ENCODE measurements at regions not wholly inside any gene's neighbourhood (a gene's known extent, or its start where the extent isn't known, plus 50 kb on each side); places are given as distances from the start of the nearest gene placed in this dataset.
"Not testable (repeated sequence)": the region's sequence is repeated elsewhere in the genome, so short reads cannot be mapped to it uniquely, and the experiment has no call there.

DNA sequence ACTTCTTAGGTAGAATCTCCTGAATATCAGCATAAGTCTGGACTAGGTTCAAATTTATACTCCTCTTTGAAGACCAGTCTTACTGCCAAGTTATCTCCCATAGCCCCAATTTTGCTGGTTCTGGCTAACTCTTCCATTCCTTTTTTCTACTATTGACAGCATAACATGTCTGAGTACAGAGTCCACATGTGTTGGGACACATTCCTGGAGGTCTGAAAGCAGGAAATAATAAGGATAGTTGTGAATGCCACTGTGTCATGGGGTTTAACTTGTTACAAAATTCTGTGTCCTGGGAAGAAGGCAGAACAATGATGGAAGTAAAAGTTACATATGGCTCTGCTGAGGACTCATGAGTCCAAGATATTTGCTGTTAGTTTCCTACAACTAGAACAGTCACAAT is 57.4 kb upstream of the ZBTB20 start:
- Histone ChIP-seq H3K27me3 (ENCODE audit: control insufficient read depth in 2 of 2, insufficient read depth in 2 of 2, low read length in 2 of 2) (no peaks in the 10 kb centered on the region), H3K4me1 (ENCODE audit: control insufficient read depth in 2 of 2, insufficient read depth in 2 of 2, low read length in 2 of 2) (no peaks in the 10 kb centered on the region), H3K9ac (ENCODE audit: low read depth in 1 of 2, low read length in 2 of 2) (no peak overlapping the region), H3K9me3 (ENCODE audit: control insufficient read depth in 2 of 2, low read length in 2 of 2) (no peaks in the 10 kb centered on the region), H3K27ac (ENCODE audit: low read depth in 2 of 2, low read length in 2 of 2) (no peak overlapping the region), H3K4me3 (ENCODE audit: low read length in 2 of 2) (no peak overlapping the region), H3K36me3 (ENCODE audit: control insufficient read depth in 2 of 2, insufficient read depth in 2 of 2, low read length in 2 of 2) (no peaks in the 10 kb centered on the region)

DNA sequence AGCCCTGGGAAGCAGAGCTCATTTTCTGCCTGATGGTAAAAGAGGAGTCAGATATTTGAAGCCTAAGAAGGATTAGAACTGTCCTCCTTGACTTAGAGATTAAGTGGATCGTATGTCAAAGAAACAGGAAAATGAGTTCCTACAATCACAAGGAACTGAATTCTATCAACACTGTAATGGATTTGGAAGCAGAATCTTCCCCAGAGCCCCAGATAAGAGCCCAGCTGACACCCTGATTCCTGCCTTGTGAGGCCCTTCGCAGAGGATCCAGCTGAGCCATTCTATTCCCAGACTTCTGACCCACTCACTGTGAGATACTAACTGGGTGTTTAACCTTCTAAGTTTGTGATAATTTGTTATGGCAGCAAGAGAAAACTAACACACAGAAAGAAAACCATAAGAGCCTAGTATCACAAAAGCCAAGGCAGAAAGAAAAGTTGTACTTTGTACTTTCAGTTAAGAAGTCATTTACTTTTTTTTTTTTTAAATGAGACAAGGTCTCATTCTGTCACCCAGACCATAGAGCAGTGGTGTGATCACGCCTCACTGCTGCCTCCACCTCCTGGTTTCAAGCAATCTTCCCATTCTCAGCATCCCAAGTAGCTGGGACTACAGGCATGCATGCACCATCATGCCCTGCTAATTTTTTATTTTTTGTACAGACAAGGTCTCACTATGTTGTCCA is 61.1 kb upstream of the ZBTB20 start:
- Histone ChIP-seq H3K4me1 (ENCODE audit: control insufficient read depth in 2 of 2, insufficient read depth in 2 of 2, low read length in 2 of 2) (no peaks in the 10 kb centered on the region), H3K27ac (ENCODE audit: low read depth in 2 of 2, low read length in 2 of 2) (no peak overlapping the region), H3K27me3 (ENCODE audit: control insufficient read depth in 2 of 2, insufficient read depth in 2 of 2, low read length in 2 of 2) (no peaks in the 10 kb centered on the region), H3K36me3 (ENCODE audit: control insufficient read depth in 2 of 2, insufficient read depth in 2 of 2, low read length in 2 of 2) (no peaks in the 10 kb centered on the region), H3K4me3 (ENCODE audit: low read length in 2 of 2) (no peak overlapping the region), H3K9ac (ENCODE audit: low read depth in 1 of 2, low read length in 2 of 2) (no peak overlapping the region), H3K9me3 (ENCODE audit: control insufficient read depth in 2 of 2, low read length in 2 of 2) (no peaks in the 10 kb centered on the region)

DNA sequence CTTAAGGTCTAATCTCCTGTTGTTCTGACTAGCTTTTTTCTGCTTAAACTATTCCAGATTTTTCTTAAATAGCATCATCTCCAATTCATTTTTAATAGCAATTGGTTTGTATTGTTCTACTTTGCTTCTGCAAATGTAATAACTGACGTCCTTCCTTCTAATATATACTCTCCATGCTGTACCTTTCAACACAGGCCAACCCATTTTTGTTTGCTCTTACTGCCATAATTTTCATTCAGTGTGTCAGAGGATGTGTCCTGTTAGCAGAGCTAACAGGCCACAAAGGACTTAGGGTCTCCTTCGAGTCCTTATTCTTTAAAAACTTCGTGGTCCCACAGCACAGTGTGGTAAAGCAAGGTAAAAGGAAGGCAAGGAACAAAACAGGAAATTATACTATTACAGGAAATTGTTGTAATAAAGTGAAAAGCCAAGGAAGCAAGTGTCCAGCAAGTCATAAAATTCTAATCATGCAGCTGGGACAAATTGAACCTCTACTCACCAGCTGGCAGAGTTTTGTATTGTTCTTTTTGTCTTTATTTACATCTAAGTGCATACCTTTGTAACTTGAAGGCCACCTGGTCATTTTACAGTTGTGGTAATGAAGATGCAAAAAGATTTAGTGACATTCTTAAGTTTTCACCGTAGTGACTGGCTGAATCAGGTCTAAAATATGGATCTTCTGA is 64.9 kb upstream of the ZBTB20 start:
- peak overlapping the region in 1 of 2 donors; percentile 17 for H3K27ac ChIP-seq (ENCODE audit: low read depth in 2 of 2, low read length in 2 of 2)
- H3K4me1 ChIP-seq (ENCODE audit: control insufficient read depth in 2 of 2, insufficient read depth in 2 of 2, low read length in 2 of 2): no peaks in the 10 kb centered on the region
- H3K9me3 ChIP-seq (ENCODE audit: control insufficient read depth in 2 of 2, low read length in 2 of 2): no peaks in the 10 kb centered on the region
- no peaks in the 10 kb centered on the region for H3K36me3 ChIP-seq (ENCODE audit: control insufficient read depth in 2 of 2, insufficient read depth in 2 of 2, low read length in 2 of 2)
- H3K27me3 ChIP-seq (ENCODE audit: control insufficient read depth in 2 of 2, insufficient read depth in 2 of 2, low read length in 2 of 2): no peaks in the 10 kb centered on the region
- no peak overlapping the region for H3K4me3 ChIP-seq (ENCODE audit: low read length in 2 of 2)
- no peak overlapping the region for H3K9ac ChIP-seq (ENCODE audit: low read depth in 1 of 2, low read length in 2 of 2)

DNA sequence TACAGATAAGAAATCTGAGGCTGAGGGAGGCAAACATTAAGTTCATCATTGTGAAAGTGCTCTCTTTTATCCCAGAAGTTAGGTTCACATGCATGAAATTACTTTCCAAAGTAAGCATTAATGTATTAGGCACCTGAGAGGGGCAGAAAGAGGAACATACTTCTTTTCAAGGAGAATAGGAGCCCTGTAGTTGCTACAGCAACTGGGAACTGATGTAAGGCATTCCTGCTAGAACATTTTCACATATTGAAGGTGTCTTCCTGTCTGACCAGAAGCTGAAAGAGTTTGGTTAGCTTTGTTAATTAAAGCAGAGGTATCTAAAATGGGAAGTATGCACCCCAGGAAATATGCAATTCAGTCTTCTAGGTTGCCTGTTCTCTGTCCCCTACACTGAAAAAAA is 65.5 kb upstream of the ZBTB20 start:
- no peaks in the 10 kb centered on the region for H3K36me3 ChIP-seq (ENCODE audit: control insufficient read depth in 2 of 2, insufficient read depth in 2 of 2, low read length in 2 of 2)
- no peak overlapping the region for H3K4me3 ChIP-seq (ENCODE audit: low read length in 2 of 2)
- H3K4me1 ChIP-seq (ENCODE audit: control insufficient read depth in 2 of 2, insufficient read depth in 2 of 2, low read length in 2 of 2): peaks cover under 1 to 3% of the 10 kb centered on the region in 2 donors
- H3K27me3 ChIP-seq (ENCODE audit: control insufficient read depth in 2 of 2, insufficient read depth in 2 of 2, low read length in 2 of 2): no peaks in the 10 kb centered on the region
- peak overlapping the region in 1 of 2 donors; percentile 17 for H3K27ac ChIP-seq (ENCODE audit: low read depth in 2 of 2, low read length in 2 of 2)
- H3K9me3 ChIP-seq (ENCODE audit: control insufficient read depth in 2 of 2, low read length in 2 of 2): no peaks in the 10 kb centered on the region
- no peak overlapping the region for H3K9ac ChIP-seq (ENCODE audit: low read depth in 1 of 2, low read length in 2 of 2)

DNA sequence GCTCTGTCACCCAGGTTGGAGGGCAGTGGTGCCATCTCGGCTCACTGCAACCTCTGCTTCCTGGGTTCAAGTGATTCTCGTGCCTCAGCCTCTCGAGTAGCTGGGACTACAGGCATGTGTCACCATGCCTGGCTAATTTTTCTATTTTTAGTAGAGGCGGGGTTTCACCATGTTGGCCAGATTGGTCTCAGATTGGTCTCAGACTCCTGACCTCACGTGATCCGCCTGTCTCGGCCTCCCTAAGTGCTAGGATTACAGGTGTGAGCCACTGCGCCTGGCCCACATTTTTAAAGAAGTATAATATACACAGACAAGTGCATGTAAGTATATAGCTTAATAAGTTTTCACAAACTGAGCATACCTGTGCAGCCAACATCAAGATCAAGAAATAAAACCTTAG is 66.0 kb upstream of the ZBTB20 start:
- not testable (repeated sequence) for H3K4me1 ChIP-seq (ENCODE audit: control insufficient read depth in 2 of 2, insufficient read depth in 2 of 2, low read length in 2 of 2); H3K27me3 ChIP-seq (ENCODE audit: control insufficient read depth in 2 of 2, insufficient read depth in 2 of 2, low read length in 2 of 2); H3K27ac ChIP-seq (ENCODE audit: low read depth in 2 of 2, low read length in 2 of 2); H3K36me3 ChIP-seq (ENCODE audit: control insufficient read depth in 2 of 2, insufficient read depth in 2 of 2, low read length in 2 of 2); H3K9ac ChIP-seq (ENCODE audit: low read depth in 1 of 2, low read length in 2 of 2); H3K4me3 ChIP-seq (ENCODE audit: low read length in 2 of 2); H3K9me3 ChIP-seq (ENCODE audit: control insufficient read depth in 2 of 2, low read length in 2 of 2)

DNA sequence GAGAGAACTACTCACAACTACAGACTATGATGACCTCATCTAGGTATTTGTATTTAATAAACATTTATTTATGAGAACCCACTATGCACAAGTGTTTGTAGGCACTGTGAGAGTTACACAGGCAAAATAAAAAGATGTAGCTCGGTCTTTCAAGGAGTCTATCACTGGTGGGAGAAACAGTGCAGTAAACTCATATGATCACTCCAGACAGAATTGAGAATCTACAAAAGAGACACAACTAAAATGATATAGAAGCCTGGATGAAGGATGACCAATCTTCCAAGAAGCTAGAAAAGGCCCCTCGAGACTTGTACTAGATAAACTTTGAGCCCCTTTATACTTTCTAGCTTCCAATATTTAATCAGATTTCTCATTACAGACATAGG is 70.2 kb upstream of the ZBTB20 start:
- Histone ChIP-seq H3K4me3 (ENCODE audit: low read length in 2 of 2) (no peak overlapping the region), H3K36me3 (ENCODE audit: control insufficient read depth in 2 of 2, insufficient read depth in 2 of 2, low read length in 2 of 2) (no peaks in the 10 kb centered on the region), H3K4me1 (ENCODE audit: control insufficient read depth in 2 of 2, insufficient read depth in 2 of 2, low read length in 2 of 2) (peaks cover 3 to 10% of the 10 kb centered on the region in 2 donors), H3K27ac (ENCODE audit: low read depth in 2 of 2, low read length in 2 of 2) (no peak overlapping the region), H3K27me3 (ENCODE audit: control insufficient read depth in 2 of 2, insufficient read depth in 2 of 2, low read length in 2 of 2) (no peaks in the 10 kb centered on the region), H3K9me3 (ENCODE audit: control insufficient read depth in 2 of 2, low read length in 2 of 2) (no peaks in the 10 kb centered on the region), H3K9ac (ENCODE audit: low read depth in 1 of 2, low read length in 2 of 2) (no peak overlapping the region)

DNA sequence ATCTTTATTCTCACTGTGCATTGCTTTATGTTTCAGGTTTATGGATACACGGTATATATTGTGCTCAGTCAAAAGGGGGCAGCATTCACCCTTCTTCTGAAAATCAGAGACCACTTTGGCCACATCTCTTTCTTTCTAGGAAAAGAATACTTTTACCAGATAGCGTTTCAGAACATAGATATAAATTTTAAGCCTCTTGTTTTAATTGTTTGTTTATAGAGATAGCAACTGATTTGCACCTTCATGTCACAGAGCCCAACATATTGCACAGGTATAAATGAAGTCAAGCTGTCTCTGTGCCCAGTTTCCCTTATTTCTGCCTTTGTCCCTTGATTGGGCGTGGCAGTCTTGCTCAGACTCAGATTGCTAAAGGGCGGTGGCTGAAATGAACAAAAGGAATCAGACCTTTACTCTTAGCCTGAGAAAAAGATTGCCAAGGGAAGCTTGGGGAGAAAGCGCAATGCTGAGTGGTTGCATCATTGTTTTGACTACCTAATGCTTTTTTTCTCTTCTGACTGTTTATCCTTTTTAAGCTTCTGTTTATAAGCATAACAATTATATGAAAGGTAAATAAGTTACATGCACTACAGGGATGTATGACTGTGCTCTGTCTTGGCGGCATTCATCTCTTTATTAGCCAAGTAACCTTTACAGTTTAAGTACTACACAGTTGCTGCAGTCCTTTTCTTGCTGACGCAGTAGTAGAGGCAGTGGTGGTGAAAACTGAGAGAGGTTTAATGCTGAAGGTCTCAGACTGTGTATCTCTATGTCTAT is 70.8 kb upstream of the ZBTB20 start:
- no peaks in the 10 kb centered on the region for H3K9me3 ChIP-seq (ENCODE audit: control insufficient read depth in 2 of 2, low read length in 2 of 2)
- H3K4me3 ChIP-seq (ENCODE audit: low read length in 2 of 2): no peak overlapping the region
- H3K27ac ChIP-seq (ENCODE audit: low read depth in 2 of 2, low read length in 2 of 2): no peak overlapping the region
- peaks cover 3 to 10% of the 10 kb centered on the region in 2 donors for H3K4me1 ChIP-seq (ENCODE audit: control insufficient read depth in 2 of 2, insufficient read depth in 2 of 2, low read length in 2 of 2)
- H3K9ac ChIP-seq (ENCODE audit: low read depth in 1 of 2, low read length in 2 of 2): no peak overlapping the region
- no peaks in the 10 kb centered on the region for H3K36me3 ChIP-seq (ENCODE audit: control insufficient read depth in 2 of 2, insufficient read depth in 2 of 2, low read length in 2 of 2)
- H3K27me3 ChIP-seq (ENCODE audit: control insufficient read depth in 2 of 2, insufficient read depth in 2 of 2, low read length in 2 of 2): no peaks in the 10 kb centered on the region

DNA sequence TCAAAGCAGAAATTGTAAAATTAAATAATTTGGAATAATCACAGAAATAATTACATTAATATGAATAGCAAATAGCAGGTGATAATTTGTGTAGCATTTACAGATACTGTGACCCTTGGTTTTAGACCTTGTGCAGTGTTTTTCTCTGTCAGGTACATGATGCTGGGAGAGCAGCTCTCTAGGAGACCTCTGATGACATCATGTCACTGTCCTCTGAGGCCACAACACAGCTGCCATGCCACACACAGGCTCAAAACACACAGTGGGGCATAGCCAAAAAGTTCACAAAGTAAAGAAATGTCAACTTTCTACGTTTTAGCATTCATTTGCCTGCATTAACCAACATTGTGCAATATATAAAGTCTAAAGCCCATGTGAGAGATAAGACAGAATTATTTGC is 71.8 kb upstream of the ZBTB20 start:
- H3K27ac ChIP-seq (ENCODE audit: low read depth in 2 of 2, low read length in 2 of 2): no peak overlapping the region
- no peaks in the 10 kb centered on the region for H3K27me3 ChIP-seq (ENCODE audit: control insufficient read depth in 2 of 2, insufficient read depth in 2 of 2, low read length in 2 of 2)
- H3K36me3 ChIP-seq (ENCODE audit: control insufficient read depth in 2 of 2, insufficient read depth in 2 of 2, low read length in 2 of 2): no peaks in the 10 kb centered on the region
- peaks cover 3 to 10% of the 10 kb centered on the region in 2 donors for H3K4me1 ChIP-seq (ENCODE audit: control insufficient read depth in 2 of 2, insufficient read depth in 2 of 2, low read length in 2 of 2)
- H3K9ac ChIP-seq (ENCODE audit: low read depth in 1 of 2, low read length in 2 of 2): no peak overlapping the region
- no peak overlapping the region for H3K4me3 ChIP-seq (ENCODE audit: low read length in 2 of 2)
- H3K9me3 ChIP-seq (ENCODE audit: control insufficient read depth in 2 of 2, low read length in 2 of 2): no peaks in the 10 kb centered on the region

DNA sequence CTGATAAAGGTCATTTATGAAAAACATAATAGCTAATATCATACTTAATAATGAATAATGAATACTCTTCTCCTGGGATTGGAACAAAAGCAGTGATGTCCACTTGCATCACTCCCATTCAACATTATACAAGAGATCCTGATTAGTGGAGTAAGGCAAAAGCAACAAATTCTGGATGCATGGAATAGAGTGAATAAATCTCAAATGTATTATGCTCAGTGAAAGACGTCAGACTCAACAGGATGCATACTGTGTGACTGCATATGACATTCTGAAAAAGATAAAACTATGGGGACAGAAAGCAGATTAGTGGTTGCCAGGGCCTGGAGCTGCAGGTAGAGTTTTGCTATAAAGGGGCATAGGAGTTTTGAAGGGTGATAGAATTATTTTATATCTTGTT is 77.6 kb upstream of the ZBTB20 start:
- Histone ChIP-seq H3K4me1 (ENCODE audit: control insufficient read depth in 2 of 2, insufficient read depth in 2 of 2, low read length in 2 of 2) (no peaks in the 10 kb centered on the region), H3K27ac (ENCODE audit: low read depth in 2 of 2, low read length in 2 of 2) (no peak overlapping the region), H3K4me3 (ENCODE audit: low read length in 2 of 2) (no peak overlapping the region), H3K36me3 (ENCODE audit: control insufficient read depth in 2 of 2, insufficient read depth in 2 of 2, low read length in 2 of 2) (no peaks in the 10 kb centered on the region), H3K9me3 (ENCODE audit: control insufficient read depth in 2 of 2, low read length in 2 of 2) (no peaks in the 10 kb centered on the region), H3K27me3 (ENCODE audit: control insufficient read depth in 2 of 2, insufficient read depth in 2 of 2, low read length in 2 of 2) (no peaks in the 10 kb centered on the region), H3K9ac (ENCODE audit: low read depth in 1 of 2, low read length in 2 of 2) (no peak overlapping the region)

DNA sequence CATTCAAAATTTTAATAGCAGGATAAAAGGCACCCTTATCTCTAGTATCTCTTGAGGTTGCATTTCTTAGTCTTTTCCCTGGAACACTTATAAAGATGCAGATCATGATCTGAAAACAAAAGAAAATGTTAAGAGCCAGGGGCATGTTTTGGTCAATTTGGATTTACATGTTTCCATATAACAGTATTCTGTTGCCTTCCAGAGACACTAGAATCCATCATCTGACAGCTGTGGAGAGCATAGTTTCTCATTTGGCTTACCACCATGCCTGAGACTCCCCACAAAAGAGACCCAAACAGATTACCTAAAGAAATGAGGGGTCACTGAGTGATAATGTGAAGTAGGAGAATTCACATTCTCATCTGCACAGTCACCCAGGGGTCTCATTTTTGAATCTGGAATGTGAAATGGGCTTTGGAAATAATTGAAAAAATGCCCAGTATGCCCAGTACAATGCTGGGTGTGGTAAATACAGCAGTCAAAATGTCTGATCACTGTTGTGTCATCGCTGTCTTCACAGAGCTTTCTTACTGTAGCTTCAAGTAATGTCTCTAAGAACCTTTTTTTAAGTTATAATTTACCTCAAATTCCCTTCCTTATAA is 79.9 kb upstream of the ZBTB20 start:
- Histone ChIP-seq H3K4me1 (ENCODE audit: control insufficient read depth in 2 of 2, insufficient read depth in 2 of 2, low read length in 2 of 2) (no peaks in the 10 kb centered on the region), H3K27ac (ENCODE audit: low read depth in 2 of 2, low read length in 2 of 2) (no peak overlapping the region), H3K27me3 (ENCODE audit: control insufficient read depth in 2 of 2, insufficient read depth in 2 of 2, low read length in 2 of 2) (no peaks in the 10 kb centered on the region), H3K36me3 (ENCODE audit: control insufficient read depth in 2 of 2, insufficient read depth in 2 of 2, low read length in 2 of 2) (no peaks in the 10 kb centered on the region), H3K4me3 (ENCODE audit: low read length in 2 of 2) (no peak overlapping the region), H3K9ac (ENCODE audit: low read depth in 1 of 2, low read length in 2 of 2) (no peak overlapping the region), H3K9me3 (ENCODE audit: control insufficient read depth in 2 of 2, low read length in 2 of 2) (no peaks in the 10 kb centered on the region)
